Cerebellar nuclear complex (tissue), 1 donor: ENCODE measurements at regions not wholly inside any gene's neighbourhood (a gene's known extent, or its start where the extent isn't known, plus 50 kb on each side); places are given as distances from the start of the nearest gene placed in this dataset.
"Not testable (repeated sequence)": the region's sequence is repeated elsewhere in the genome, so short reads cannot be mapped to it uniquely, and the experiment has no call there.

Experiments
- DNase-seq, 2 experiments: peaks; one replicate each; lab custom pipeline; 2025; lab: John Stamatoyannopoulos, UW

DNA sequence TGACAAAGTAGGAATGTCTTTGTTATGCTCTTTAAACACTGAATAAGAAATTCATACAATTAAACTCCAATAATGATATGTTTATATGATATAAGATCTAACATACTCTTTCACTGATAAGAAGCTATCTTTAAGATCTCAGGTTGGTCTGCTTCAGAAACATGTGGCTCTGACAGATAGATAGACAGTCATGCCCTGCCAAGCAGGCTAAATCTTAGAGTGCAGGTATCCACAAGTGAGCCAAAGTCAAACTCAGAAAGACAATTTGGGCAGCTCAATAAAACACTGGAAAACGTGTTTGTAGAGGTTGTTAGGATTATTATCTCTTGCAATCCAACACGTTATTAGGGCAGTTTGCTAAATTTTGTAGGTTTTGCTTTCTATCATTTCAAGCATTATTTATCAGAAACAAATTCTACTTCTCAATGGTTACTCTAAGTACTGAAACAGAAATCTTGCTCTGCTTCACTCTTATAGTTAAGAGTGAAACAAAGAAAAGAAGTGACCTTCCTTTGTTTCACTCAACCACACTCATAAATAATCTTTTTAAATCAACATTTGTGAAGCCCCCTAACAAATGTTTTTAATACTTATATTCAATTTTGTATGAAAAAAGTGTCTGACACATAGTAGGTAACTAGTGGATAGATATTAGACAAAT, 1255.6 kb downstream of the DIAPH3 start:
- no peak for DNase-seq

DNA sequence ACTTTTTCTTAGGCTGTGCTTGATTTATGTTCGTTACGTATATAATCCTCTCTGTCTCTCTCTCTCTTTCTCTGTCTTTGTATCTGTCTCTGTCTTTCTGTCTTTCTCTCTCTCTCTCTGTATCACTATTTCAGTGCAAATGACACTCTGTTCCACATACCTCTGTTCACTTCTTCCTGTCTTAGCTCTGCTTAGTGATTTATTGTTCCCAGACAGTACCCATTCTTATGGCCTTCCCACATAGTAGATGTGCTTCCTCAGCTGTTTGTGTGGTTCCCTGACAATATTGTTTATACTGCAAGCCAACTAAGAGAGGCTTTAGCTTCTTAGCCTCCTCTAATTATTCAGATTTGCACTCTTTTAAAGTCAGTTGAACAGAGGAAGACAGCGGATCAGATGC, 1244.2 kb downstream of the DIAPH3 start:
- no peak for DNase-seq

DNA sequence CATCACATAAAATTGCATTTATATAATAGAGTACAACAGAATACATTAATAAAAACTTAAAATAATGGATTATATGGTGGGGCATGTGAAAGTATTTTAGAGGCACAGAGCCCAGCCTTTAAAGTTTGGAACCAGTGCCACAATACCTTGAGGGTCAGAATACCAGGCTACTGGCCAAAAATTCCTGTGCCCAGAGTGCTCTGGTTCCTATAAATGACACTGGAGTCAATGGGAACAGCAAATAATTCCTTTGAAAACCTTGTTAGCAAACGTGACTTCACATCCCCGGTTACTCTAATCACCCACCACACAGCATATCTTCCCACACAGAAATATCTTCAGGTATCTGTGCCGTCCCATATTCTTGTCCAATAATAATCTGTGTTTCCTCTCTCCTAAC, 1242.6 kb downstream of the DIAPH3 start:
- DNase-seq, result no peak

DNA sequence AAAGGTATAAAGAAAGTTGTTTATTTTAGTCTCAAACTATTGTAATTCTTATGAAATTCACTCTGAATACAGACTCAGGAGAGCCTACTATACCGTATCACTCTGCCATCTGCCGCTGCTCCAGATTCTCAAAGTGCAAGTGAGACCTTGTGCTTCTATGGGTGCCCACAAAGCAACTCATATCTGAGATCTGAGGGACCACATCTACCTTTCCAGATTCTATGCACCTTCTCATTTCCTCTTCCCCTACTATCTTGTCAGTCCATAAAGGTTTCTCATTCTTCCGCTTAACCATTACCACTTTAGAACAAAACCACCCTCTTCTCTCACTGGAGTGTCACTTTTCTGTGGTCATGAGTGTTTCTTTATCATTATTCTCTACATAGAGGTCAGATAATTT, 1236.9 kb downstream of the DIAPH3 start:
- no peak for DNase-seq

DNA sequence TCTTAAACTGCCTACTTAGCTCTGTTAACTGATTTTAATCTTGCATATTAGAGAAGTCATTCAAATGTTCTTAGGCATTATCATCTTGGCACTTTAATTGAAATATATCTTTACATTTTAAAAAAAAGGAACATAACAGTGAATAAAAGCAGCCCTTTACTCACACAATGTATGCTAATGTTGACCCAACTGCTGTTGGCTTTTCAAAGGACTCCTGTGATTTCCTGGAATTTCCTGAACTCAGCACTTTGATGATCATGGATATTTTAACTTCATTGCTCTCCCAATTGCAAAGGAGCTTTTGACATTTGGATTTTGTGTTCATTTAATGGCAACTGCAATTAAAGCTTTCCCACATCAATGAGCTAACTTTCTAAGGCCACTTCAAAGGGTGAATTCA, 1230.3 kb downstream of the DIAPH3 start:
- DNase-seq, result no peak

DNA sequence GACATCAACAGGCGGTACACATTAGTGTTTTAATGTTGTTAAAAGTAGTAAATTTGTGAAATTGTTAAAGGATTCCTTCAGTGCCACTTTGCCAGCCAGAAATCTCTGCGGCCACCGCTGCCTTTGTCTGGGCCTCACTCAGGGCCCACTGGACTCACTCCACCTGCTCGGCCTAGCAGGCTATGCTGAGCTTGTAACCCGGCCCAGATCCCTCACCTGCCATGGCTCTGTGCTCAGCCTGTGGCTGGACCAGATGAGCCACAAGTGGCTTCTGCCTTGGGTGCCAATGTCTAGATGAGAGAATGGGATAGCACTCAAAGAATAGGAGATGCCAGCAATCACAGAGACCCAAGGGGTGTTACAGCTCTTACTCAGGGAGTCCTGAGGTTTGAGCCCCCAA, 1228.0 kb downstream of the DIAPH3 start:
- no peak for DNase-seq

DNA sequence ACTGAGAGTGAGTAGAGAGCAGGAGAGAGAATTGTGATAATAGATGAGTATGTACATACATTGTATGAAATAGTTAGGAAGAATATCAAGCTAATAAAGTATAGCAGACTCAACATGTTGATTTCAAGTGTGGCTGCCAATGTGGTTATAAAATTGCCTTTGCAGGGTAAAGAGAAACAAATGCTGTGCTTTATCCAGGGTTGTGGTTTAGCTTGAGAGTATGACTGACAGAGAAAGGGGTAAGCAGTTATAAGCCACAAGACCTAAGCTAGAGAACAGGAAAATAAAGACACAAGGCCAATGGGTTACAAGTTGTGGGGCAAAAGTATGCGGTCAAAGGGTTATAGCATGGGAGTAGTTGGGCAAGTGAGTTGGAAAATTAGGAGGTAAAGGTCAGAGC, 1217.5 kb downstream of the DIAPH3 start:
- no peak for DNase-seq

DNA sequence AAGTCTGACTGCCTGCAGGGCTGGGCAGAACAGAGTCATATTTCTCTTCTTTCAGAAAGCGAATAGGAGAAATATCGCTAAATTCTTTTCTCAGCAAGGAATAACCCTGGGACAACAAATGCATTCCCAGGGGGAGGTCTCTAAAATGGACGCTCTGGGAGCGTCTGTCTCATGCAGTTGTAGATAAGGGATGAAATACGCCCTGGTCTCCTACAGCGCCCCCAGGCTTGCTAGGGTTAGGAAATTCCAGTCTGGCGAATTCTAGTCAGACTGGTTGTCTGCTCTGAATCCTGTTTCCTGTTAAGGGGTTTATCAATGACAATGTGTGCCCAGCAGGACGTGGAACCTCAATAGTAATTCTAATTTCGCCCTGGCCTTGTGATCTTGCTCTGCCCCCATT, 1214.1 kb downstream of the DIAPH3 start:
- DNase-seq, result no peak

GRCh38 chr13:58950911-58951310, 1212.8 kb downstream of the DIAPH3 start:
- DNase-seq, result no peak

- DNase-seq, result no peak
Measured at GRCh38 chr13:58953638-58954037, 1210.1 kb downstream of the DIAPH3 start.

DNA sequence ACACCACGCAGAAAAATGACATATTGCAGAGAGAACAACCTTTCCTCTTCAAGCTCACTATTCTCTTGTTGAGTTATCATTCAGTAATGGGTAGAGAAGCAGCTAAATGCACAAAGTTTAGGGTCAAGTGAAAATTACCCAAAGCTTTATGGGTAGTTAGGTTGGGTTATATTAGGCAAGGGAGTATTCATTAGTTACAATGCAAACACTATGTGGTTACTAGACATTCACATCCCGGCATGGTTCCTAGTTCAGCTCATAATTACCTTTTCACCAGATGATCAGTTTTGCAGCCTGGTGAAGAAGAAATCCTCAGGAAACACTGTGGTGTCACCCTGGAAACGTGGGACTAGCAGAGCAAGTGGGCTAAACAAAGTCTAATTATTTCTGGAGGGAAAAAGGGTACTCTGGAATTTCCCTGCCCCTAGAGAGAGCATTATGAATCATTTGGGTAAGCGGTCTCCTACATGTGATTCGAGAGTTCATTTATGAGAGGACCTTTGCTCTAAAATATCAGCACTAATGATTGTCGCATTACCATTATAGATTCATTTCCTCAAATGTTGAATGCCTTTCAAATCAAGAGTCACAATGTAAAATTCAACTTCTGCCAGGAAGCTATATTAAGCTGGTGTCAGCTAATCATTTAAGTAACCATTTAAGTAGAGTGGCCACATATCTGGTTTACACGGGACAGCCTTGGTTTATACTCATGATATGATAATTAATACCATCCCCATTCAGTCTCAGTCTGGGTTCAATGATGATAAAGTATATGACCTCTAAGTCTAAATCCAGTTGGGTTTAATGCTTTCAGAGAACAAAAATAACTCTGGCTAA, 1208.0 kb downstream of the DIAPH3 start:
- DNase-seq, result no peak

GRCh38 chr13:58958097-58958496, 1205.6 kb downstream of the DIAPH3 start:
- not testable (repeated sequence) for DNase-seq

DNA sequence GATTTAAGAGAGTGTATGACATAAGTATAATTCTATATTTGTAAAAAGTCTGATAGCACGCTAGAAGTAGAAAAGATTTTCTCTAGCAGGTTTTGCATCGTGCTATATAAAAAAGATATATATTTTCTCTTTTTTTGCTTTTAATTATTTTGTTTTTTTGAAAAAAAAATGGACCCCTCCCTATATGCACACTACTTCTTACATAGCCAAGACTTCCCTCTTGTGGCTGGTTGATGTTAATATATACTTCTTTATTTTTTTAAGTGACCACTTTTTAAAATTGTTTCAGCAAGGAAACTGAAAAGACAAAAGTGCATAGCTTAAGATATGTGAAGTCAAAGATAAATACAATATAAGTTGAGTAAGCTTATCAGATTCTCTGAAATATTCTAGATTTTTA, 1202.8 kb downstream of the DIAPH3 start:
- DNase-seq, result no peak

GRCh38 chr13:58963321-58963720, 1200.4 kb downstream of the DIAPH3 start:
- no peak for DNase-seq

DNA sequence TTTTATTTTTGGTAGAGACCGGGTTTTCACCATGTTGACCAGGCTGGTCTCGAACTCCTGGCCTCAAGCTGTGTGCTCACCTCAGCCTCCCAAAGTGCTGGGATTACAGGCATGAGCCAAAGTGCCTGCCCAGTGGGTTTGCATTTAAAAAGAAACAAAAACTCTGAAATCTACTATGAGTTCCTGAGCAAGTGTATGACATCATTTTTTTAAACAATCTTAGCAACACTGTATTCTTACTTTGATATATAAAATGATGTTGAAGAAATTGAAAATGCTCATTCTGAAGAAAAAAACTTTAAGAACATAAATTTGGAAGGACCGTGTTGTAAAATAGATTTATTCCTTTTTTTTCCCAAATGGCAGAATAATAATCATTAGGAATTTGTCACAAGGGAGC, 1199.7 kb downstream of the DIAPH3 start:
- no peak for DNase-seq

DNA sequence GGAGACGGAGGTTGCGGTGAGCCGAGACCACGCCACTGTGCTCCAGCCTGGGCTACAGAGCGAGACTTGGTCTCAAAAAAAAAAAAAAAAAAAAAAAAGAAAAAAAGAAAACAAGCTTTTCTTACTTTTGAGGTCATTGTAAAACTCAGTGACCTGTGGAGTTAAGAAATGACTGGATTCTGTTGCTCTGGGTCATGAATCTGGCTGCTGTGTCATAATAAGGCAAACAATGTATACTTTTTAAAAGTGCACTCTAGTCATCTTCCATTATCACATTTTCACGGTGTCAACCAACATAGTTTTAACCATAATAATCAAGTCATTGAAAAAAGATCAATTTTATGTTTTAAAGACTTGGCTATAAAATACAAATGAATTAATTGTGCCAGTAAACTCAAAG, 1186.6 kb downstream of the DIAPH3 start:
- DNase-seq, result no peak

DNA sequence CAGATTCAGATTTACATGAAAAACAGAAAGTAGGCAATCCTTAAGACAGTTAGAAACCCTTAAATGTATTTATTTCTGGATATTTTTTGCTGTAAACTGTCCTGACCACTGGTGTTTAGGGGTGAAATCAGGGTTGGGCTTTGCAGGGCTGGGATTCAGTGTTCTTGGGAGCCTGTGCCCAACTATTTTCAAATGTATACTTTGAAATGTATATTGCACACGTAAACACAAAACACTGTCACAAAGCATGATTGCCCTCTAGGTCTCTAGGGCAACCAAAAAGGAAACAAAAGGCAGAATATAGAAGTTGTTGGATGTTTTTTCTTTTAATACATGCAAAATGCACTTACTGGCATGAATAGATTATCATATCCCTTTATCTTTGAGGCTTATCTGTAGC, 1185.4 kb downstream of the DIAPH3 start:
- no peak for DNase-seq

- DNase-seq, result no peak
Measured at GRCh38 chr13:58979851-58980250, 1183.9 kb downstream of the DIAPH3 start.

DNA sequence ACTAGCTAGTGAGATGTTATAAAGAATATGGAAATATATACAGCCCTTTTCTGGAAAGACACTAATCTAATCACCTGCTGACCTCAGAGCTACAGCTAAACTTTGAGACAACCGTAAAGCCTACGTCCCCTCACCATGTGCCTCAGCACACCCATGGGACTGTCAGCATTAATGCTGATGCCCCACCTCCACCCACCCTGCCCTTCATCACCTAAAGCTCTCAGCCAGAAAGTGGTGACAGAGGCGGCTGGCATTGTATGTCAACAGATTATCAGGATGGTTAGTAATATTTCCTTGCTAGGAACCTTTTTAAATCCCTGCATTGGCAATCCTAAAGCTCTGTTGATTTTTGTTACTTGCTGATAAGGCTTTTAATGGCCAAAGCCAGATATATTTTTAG, 1177.9 kb downstream of the DIAPH3 start:
- DNase-seq, result no peak

GRCh38 chr13:58989556-58989955, 1174.2 kb downstream of the DIAPH3 start:
- no peak for DNase-seq

GRCh38 chr13:58991826-58992477, 1171.8 kb downstream of the DIAPH3 start:
- DNase-seq, result no peak

DNA sequence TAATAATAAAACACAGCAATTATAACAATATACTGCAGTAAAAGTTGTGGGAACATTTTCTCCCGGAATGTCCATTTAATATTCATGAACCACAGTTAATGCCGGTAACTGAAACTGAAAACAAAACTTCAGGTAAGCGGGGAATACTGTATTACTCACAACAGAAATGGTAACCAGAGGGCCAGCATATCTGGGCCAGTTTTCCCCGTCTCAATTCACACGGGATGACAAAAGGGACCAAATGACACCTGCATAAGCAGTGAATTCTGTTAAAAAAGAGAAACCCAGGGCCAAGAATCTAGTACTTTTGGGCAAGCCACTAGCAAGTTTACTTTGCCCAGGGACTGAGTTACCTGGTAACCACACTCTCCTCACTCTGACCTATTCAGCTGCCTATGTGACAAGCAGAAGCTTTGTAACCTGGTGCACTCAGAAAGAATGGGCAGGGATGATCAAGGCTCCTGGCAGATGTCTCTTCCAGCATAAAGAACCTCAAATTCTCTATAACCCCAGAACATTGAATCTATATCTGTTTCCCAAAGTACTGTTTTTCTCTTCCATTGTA, 1171.2 kb downstream of the DIAPH3 start:
- DNase-seq, result no peak

DNA sequence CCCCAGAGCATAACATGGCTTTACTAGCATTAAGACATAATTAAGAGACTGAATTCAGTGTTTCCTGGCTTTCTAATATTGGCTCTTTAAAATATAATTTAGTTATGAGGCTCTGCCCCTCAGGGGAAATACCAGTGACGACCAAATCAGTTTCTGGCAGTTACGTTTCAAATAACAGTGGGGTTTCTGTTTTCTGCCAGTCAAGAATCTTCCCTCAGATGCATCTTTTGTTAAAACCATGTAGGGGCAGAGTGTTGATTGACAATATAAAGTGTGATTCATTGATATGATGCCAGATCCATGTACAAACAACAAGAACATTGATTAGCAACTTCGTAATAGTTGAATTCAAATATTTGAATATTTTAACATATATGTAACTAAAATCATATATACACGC, 1169.7 kb downstream of the DIAPH3 start:
- no peak for DNase-seq
